ENCODE measurements at regions not wholly inside any gene's neighbourhood (a gene's known extent, or its start where the extent isn't known, plus 50 kb on each side); places are given as distances from the start of the nearest gene placed in this dataset.
A peak's percentile ranks its signal among the peaks of the same experiment; 100 is the strongest.

DNA sequence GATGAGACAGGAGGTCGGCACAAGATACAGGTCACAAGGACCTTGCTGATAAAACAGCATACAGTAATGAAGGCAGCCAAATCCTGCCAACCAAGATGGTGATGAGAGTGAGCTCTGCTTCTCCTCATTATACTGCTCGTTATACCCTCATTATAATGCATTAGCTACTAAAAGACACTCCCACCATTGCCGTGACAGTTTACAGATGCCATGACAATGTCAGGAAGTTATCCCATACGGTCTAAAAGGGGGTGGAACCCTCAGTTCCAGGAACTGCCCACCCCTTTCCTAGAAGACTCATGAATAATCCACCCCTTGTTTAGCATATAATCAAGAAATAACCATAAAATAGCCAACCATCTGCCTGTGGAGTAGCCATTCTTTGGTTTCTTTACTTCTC lies 224.2 kb downstream of the RBM43 start:
- DNase-seq (ENCODE audit: extremely low read depth, low read depth): no peak

DNA sequence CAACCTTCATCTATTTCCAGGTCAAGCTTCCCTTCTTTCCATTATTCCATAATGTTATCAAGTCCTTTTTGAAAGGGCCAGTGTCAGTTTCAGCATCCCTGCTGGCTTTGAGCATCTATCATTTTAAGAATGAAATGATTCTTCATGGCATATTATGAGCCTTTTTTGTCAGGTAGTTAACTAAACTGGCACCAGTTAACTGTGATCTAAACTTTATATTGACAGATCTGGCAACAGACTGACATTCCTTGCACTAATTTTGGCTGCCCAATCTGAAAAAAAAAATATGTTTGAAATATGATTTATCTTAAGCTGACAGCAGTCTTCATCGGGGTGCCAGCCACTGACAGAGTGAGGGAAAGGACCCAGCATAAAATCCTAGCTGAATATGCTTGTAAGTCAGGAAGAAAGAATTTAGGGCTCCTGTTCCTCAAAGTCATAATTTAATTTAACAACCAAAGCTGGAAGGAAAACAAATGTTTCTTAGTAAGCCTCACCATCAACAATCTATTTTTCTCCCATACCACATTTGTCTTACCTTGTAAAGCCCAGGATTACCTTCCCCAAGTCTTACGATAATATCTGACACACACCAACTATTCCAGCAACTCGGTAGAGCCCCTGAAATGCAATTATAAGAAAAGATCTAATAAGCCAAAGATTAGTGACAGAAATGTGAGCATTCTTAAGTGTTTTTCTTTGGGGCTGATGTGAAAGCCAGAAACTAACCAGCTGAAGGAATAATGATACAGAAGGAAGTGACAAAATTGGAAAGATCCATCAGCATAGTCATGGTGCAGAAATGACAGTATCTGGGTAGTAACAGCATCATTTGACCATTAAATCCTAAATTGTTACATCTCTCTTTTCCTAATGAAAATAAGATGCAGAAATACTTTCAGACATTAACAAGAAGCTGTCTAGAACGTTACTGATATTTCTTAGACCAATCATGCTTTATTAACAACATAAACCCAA lies 228.1 kb downstream of the RBM43 start:
- DNase-seq (ENCODE audit: extremely low read depth, low read depth): no peak

DNA sequence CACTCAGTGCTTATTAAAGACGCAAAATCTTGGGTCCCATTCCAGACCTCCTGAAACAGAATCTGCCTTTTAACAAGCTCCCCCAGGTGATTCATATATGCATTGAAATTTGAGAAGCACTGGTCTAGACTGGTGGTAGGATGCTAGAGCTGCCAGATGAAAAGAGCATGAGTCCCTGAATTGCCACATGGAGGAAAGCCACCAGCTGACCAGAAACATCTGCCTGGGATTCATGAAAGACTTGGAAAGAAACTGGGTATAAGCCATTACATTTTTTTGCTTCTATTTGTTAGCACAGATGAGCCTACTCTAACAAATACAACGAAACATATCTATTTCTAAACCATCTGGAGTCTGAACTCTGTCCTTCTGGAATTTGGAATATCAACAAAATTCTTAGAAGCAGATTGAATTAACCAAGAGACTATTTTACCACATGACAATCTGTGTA lies 228.9 kb downstream of the RBM43 start:
- no peak for DNase-seq (ENCODE audit: extremely low read depth, low read depth)

DNA sequence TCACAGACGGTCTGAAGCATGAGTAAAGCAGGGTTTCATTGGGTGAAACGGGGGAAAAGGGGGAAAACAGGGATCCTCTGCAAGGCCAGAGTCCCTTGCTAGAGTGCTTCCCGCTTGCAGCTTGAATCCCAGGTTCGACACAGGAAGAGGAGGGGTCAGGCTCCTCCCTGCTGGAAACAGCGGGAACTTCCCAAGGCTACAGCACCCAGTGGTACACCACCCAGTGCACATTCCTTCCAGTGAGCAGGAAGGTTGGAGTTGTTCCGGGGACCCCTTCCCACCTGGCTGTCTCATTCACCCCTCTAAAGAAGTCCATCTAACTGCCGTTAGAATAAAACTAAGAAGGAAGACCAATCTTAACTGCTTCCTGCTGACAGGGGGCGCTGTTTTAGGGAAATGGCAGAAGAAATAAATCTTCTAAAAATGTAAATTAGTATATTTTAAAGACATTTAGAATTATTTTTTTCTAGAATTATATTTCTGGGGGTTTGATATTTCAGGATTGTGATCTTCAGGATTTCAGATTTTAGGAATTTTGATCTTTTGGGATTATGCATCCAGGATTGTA lies 230.9 kb downstream of the RBM43 start:
- no peak for DNase-seq (ENCODE audit: extremely low read depth, low read depth)

DNA sequence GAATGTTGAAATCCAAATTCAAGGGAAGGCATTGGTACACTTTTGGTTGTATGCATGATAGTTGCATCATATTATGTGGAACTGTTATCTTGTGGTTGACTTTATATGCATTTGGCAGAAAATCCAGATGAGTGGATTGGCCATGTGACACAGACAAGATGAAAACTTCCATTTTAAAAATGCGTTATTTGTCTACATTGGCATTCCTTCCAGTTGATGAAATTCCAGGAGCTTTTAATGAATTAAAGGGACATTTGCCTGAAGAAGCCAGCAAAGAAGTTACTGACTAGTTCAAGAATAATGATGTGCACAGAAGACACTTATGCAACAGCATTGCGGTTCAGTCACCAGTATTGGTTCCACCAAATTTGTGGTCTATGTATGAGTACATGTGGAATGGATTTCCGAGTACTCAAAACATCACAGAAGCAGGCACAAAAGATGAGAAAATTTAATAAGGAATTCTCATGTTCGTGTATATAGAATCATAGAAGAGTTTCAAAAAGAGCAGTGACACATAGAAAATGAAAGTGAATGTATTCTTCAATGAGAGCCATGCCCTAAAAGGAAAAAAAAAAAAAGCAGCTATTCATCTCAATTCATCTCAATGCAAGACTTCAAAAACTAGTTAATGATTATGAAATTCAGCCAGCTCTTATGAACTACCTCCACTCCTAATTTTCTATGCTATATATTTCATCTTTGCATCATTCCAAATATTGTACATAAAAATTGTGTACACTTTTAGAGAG lies 232.1 kb downstream of the RBM43 start:
- DNase-seq (ENCODE audit: extremely low read depth, low read depth): no peak

DNA sequence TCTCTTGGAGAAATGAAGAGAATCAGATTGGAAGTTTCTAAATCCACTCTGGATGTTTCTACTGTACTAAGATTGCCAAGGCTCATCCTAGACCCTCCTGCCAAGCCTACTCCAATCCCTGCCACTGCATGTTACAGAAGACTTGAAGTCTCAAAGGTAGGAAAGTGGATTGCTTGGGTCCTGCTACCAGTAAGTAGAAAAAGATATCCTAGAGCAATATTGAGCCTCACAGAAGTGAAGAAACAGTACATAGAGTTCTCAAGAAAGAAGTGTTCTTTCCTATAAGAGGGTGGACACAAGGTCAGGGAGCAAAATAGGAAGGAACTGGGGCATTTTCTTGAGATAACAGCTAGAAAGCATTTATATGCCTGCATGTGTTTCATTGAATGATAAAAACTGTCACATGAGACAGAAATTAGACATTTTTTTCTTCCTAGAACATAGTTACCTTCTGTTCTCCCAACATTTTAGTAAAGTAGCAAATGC lies 232.9 kb downstream of the RBM43 start:
- DNase-seq (ENCODE audit: extremely low read depth, low read depth): no peak

DNA sequence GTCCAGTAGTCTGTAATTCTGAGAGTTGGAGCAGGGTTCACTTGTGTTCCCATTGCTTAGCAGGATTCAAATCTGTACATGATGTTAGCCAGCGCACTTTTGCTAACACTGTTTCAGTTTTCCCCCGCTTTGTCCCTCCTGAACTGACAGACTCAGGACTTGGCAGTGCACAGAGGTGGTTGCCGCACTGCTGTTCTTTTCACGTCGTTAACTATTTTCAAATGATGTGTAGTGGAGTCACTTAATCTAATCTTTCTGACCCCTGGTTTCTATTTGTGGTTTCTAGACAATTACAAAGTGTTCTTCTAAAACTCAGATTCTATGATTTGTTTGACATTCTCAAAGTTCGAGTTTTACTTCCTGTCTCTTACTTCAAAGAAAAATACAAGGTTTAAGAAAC lies 234.5 kb downstream of the RBM43 start:
- DNase-seq (ENCODE audit: extremely low read depth, low read depth): no peak

DNA sequence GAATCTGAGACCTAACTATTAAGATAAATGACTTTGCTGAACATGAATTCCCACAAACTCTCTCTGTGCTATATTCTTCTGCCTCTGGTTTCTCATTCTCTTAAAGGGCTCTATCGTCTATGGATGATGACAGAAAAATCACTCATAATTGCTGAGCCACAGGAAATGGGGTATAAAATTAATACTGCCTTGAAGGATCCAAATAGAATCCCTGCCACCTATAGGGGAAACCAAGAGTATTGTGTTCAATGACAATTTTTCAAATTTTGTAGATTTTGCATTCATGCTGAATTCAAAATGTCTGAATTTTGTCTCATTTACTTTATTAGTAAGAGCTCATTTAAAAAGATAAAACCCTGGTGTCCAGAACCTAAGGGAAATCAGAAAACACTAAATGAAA lies 235.8 kb downstream of the RBM43 start:
- no peak for DNase-seq (ENCODE audit: extremely low read depth, low read depth)

DNA sequence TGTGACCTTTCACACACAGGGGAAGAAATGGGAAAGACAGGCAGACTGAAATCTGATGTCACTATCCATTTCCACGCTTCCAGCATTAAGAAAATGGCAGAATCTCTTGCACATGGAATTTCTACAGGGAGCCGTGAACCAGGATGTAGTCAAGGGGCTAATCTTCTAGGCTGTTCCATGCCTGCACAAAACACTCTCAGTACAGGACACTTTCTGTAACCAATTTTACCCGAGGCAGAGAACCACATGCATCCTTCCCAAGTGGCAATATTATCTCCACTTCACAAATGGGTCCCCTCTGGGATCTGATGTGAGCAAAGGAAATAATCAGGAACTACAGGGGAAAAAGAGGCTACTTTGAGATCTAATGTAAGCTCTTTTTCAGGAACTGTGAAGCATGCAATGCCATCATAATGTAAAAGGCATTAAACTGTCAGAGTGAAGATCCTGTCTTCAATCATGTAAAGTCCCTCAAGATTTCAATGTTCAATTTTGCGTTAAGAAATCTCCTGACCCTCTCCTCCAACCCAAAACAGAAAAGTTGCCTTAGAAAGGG lies 236.9 kb downstream of the RBM43 start:
- DNase-seq (ENCODE audit: extremely low read depth, low read depth): no peak

DNA sequence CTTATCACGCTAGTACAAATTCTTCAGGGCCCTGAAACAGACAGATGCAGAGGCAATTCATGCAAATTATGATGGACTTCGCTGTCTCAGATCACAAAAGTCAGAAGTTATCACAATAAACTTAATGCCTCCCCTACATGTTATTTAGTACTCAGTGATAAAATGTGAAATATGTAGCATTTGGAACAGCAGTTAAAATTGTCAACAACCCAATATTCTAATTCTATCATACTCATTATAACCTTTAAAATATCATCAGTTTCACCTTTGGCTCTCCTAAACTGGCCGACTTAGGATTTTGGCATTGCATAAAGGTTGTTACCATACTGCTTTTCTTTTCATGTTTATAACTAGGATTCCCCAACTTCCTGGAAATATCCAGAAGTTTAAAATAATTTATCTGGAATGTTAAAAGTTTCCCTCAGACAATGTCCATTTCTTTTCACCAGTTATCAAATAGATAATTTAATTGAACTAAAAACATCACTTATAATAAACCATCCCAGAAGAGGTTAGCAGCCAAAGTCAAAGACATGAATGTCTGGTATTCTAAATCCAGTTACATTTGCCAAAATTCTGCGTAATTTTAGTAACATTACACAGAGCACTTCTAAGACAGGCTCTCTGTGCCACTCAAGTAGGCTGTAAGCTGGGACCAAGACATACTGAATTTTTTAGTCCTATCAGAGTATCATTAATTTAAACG lies 239.8 kb downstream of the RBM43 start:
- DNase-seq (ENCODE audit: extremely low read depth, low read depth): no peak

DNA sequence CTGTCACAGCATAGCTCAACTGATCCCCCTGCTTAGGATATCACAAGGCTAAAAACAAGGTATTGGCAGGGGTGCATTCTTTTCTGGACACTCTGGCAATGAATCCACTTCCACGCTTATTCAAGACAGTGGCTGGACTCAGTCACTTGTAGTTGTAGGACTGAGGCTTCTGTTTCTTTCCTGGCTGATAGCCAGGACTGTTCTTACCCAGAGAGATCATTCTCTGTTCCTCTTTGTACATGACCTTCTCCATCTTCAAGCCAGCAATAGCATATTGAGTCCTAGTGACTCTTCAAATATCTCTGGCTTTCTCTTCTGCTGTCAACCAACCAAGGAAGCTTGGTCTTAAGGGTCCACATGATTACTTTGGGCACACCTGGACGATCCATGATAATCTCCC lies 241.3 kb downstream of the RBM43 start:
- no peak for DNase-seq (ENCODE audit: extremely low read depth, low read depth)

DNA sequence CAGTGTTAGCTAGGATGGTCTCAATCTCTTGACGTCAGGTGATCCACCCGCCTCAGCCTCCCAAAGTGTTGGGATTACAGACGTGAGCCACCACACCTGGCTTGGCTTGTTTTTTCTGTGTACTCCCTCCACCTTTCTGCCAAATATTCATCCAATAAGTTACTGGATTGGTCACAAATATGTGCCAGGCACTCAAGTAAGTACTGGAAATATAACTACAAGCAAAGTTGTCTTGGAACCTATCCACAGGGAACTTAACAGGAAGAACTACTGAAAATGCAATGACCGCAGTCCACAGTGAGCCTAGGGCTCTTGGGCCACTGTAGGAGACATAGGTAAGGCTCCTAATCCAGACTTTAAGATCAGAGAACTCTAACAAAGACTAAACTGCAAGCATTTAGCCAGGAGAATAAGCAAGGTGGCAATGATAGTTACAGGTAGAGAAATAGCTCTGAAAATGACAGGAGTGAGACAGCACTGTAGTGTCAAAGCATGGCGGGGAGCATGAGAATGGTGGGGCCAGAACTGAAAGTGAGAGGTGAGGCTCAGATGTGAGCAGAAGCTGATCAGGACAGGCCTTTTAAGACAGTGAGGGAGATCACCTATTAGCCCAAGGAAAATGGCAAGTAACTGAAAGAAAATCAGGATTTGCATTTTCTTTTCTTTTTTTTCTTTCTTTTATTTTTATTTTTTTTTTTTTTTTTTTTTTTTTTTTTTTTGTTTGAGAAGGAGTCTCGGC lies 252.1 kb downstream of the RBM43 start:
- no peak for DNase-seq (ENCODE audit: extremely low read depth, low read depth)

DNA sequence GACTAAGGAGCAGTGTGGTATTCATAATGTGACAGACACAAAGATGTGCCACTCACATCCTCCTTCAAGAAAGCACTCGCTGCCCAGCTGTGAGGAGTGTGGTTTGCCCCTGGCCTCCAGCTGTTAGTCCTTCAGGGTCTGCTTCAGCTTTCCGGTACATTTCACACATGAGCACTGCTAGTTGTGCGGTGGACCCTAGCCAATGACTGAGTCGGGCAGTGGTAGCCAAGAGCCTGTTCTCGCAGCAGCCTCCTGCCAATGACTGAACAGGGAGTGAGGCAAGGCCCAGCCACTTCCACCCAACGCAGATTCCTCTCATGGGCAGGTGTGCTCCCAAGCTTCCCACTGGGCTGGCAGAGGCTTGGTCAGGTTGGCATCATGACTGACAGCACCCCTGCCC lies 254.3 kb downstream of the RBM43 start:
- DNase-seq (ENCODE audit: extremely low read depth, low read depth): no peak

DNA sequence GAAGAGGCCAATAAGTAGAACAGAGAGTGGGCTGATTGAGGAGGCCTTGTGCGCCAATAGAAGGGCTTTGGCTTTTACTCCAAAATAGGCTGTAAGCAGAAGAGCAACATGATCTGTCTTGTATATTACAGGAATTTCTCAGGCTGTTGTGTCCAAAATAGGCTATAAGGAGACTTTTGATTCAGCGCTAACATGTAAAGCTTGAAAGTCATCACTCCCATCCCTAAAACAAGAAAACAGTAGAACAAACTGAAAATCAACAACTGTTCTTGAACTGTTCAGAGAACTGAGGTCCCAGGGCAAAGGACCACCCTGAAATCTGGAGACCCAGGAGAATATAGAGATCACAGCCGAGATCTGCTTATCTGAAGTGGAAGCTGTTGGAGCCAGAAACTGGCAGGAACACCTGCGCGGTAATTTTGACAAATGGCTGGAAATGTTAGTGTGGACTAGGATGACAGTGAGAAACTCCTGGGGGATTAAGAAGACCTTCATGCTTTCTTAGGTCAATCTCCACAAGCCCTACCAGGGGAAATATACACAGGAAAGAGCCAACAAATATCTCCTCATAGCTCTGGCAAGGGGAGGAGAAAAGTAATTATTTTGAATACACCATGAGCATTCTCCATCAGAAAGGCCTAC lies 258.6 kb downstream of the RBM43 start:
- DNase-seq (ENCODE audit: extremely low read depth, low read depth): no peak

DNA sequence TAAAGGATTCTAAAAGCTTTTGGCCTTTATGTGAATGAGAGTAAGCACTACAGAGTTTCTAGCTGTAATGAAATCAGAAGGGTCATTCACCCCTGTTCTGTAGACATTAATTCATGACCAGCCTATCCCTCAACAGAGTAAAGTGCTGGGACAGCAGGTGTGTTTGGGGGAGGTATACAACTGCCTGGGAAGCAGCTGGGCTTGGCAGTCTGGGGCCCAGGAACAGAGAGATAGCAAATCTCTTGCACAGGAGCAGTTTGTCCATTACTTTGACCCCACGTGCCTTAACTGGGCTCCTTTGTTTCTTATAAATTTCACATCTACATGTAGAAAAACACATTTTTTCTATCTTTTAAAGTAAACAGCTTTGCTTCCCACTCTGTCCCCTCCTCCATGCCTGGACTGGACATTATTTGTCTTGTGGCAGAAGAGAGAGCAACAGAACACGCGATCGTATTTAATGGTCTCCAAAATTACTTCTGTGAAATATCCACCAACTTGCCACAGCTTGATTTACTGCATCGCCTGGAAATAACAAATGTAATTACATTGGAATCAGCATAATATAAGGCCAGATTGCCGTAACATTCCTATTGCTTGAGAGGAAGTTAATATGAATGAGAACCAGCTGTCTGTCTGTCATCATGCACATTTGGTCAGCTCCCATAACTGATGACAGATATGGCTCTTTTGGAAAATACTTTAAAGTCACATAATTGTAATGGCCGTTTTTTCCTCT lies 263.8 kb downstream of the RBM43 start:
- no peak for DNase-seq (ENCODE audit: extremely low read depth, low read depth)

DNA sequence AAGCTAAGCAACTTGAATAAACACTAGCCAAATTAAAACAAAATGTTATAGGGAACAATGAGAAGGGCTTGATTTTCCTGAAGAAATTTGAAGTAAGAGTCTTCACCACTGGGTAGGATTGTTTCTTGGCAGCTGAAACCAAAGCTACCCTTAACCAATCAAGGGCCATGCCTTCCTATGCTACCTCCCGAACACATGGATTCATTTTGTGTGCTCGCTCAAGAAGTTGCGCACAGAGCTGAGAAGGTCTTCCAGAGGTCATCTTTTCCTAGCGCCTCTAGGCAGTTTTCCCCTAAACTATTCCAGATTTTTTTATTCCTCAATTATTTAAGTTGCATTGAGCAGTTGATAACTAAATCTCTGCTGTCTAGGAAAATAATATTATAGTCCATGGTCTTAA lies 264.6 kb downstream of the RBM43 start:
- no peak for DNase-seq (ENCODE audit: extremely low read depth, low read depth)

DNA sequence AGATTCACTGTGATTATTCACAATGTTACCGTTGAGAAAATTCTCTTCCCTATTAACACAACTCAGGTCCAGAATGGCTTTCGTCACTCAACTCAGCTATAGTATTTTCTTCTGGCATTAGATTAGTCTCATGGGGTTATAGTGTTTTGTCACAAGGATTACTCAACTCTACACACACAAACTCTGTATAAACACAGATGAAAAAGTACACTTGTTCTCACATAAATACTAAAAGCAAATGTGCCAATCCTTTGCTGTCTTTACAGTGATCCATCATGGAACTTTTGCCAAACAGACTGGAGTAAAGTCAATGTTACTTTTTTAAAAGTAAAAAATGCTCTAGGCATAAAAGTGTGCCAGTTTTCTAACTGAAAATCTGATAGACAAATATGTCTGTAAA lies 267.6 kb downstream of the RBM43 start:
- peak; percentile 48 for DNase-seq (ENCODE audit: extremely low read depth, low read depth)

DNA sequence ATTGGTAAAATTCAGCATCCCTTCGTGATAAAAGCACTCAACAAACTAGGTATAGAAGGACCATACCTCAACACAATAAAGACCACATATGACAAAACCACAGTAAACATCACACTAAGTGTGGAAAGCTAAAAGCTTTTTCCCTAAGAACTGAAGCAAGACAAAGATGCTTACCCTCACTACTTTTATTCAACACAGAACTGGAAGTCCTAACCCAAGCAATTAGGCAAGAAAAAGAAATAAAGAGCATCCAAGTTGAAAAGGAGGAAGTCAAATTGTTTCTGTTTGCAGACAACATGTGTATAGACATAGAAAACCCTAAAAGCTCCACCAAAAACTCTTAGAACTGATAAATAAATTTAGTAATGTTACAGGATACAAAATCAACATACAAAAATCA lies 271.7 kb downstream of the RBM43 start:
- no peak for DNase-seq (ENCODE audit: extremely low read depth, low read depth)

DNA sequence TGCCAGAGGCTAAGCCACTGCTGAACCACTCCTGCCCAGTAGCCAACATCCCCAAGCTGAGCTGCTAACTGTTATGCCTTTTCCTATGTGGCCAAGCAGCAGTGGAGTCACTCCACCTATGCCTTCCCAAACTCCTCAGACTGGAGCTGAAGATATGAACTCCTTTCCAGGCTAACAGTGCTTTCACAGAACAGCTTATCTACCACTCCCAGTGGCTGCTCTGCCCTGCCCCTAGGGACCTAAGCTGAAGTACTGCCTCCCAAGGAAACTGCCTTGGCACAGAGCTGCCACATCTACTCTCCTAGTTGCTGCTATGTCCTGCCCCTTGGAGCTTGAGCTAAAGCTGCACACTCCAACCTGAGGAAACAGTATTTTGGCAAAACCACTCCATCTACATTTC lies 275.9 kb downstream of the RBM43 start:
- DNase-seq (ENCODE audit: extremely low read depth, low read depth): no peak
